GM18873 (cell line): ENCODE measurements at regions not wholly inside any gene's neighbourhood (a gene's known extent, or its start where the extent isn't known, plus 50 kb on each side); places are given as distances from the start of the nearest gene placed in this dataset.
A peak's percentile ranks its signal among the peaks of the same experiment; 100 is the strongest.

Experiments
- ATAC-seq: cut with Tn5 transposase; IDR thresholded peaks from one replicate; pipeline ENCODE4 v1.9.1; 2021; ENCODE audit warnings: mild to moderate bottlenecking, moderate library complexity, moderate number of reproducible peaks; ENCODE audit not compliant: unreplicated experiment, low FRiP score

DNA sequence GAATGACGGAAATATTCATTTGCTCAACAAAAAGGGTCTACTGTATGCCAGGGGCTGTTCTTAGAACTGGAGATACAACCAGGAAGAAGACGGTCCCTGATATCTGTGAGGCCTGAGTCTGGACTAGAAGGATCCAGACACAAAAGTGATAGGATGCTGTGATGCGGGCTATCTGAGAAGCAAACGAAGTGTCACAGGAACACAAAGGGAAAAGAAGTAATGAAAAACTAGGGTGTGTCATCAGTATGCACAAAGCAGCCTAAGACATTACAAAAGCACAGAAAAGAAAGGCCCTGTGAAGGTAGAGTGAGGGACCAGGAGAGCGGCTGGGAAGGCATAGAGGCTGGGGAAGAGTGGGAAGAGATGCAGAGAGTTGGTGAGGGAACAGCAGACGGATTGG lies 63.3 kb upstream of the C3orf80 start:
- no peak for ATAC-seq

- ATAC-seq = no peak
Measured at GRCh38 chr3:160162440-160162839, 62.8 kb upstream of the C3orf80 start.

DNA sequence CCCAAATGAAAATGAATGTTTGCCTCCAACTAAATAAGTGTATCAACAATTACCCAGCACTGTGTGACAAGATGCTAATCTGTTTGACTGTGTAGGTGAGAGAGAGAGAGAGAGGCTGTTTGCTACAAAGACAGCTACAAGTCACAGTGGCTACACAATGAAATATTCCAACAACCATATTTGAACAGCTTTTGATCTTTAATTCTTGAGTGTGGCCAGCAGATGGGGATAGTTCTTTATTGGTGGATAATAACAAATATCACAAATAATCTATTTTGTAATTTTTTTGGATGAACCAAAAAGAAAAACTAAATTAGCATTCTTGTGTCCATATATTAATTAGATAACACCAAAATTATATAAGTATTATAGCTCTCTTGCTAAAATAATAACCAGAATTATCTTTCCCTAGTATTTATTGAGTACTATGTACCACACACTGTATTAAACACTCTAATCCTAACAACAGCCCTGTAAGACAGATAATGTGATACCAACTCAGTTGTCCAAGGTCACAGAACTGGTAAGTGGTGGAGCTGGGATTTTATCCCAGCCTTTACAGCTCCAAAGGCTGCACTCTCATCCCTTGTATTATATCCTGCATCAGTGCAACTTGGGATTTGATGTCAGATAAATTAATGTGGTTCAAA lies 61.9 kb upstream of the C3orf80 start:
- ATAC-seq = no peak

DNA sequence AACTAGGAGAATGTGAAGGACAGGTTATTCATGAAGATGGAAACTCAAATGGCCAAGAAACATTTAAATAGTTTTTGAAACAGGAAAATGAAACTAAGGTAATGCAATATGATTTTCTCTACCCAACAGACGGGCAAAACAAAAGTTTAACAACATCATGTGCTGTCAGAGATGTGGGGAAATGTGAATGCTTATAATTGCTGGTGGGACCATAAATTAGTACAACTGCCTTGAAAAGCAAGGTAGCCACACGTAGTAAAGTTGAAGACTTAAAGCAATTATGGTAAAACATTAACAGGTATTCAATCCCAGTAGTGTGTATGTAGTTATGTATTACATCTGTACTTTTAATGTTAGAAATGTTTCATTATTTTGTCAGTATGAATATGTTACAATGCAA lies 57.0 kb upstream of the C3orf80 start:
- ATAC-seq = no peak

GRCh38 chr3:160169139-160169976 lies 55.9 kb upstream of the C3orf80 start:
- ATAC-seq = no peak

DNA sequence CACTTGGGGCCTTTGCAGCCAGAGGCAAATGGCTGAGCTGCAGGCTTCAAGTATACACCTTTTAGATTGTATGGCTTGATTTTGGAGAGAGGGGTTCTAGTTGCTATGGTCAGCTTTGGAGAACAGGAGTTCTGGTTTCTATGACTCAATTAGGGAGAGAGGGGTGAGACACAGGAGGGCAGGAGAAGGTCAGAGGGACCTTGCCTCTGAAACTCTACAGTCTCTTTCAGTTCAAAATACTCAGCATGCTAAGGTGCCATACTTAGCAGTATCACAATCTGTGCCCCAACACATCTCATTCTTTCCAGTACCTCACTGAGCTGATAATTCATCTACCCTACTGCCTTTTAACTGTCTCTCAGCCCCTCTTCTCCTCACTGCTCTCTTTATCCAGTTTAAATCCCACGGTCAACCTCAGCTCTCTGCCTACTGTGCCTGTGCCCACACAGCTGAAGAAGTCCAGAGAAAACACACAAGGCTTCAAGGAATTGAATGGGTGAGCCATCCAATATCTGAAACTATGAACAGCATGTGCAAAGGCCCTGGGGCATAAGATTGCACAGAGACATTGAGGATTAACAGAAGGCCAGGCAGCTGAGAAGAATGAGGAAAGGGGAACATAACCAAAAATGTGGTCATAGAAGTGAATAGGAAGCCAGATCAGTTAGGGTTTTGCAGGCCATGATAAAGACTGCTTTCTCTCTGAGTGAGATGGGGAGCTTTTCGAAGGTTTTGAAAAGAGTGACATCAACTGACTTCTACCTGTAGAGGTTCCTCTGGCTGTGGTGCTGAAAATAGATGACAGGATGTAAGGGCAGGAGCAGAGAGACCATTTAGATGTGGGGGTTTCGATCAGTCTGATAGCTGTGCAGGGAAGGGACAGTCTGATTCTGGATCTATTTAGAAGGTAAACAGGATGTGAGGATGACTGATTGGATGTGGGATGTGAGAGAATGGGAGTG lies 54.5 kb upstream of the C3orf80 start:
- ATAC-seq = peak; percentile 77

DNA sequence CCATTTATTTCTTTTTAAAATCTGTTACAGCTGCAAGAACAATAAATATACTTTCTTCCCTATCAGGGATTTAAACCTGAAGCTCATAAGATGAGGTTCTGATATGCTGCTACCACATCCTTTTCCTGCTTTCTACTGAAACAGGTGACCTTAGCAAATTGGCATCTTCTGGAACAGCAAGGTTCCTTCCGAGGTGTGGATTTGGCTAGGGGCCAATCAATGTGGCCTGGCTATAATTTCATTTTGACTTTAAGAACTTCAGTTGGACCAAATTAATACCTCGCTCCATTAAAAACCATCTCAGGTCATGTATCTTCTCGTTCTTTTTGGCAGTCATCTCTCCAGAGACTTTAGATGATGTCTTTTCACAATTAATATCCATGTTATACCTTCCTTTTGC lies 53.4 kb upstream of the C3orf80 start:
- no peak for ATAC-seq

DNA sequence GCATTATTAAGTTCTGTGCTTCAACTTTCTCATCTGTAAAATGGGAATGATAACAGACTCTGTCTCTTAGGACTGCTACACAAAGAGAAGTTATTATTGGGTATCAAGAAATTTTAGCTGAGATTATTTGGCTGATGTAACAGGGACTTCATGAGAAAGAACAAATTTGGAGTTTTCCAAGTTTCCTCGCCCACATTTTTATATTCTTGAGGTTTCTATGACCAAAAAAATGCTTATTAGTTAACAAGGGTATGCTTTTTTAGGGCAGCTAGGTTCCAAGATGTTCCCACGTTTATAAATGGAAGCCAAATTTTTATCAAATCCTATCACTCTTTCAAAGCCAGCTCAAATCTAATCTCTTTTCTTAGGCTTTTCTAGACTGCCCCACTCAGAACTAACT lies 50.6 kb upstream of the C3orf80 start:
- no peak for ATAC-seq
